ENCODE measurements at regions not wholly inside any gene's neighbourhood (a gene's known extent, or its start where the extent isn't known, plus 50 kb on each side); places are given as distances from the start of the nearest gene placed in this dataset.

DNA sequence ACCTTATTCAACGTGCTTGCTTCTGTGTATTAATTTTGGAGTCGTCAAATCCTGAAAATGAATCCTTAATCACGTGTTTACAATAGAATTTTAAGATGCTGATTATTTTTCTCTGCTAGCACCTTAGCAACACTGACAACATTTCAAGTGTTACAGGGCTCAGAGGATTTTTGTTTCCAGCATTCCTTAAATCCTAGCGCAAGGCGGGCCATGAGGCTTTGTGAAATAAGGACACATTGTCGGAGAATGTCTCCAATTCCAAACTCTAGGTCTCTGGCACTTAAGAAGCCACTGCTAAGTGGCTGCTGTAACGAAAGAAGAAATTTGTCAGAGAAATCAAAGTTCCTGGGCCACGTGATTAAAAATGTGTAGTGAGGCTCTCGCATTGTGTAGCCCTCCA is 390.9 kb upstream of the CELF2 start:
- TF ChIP-seq, protein P1, sequence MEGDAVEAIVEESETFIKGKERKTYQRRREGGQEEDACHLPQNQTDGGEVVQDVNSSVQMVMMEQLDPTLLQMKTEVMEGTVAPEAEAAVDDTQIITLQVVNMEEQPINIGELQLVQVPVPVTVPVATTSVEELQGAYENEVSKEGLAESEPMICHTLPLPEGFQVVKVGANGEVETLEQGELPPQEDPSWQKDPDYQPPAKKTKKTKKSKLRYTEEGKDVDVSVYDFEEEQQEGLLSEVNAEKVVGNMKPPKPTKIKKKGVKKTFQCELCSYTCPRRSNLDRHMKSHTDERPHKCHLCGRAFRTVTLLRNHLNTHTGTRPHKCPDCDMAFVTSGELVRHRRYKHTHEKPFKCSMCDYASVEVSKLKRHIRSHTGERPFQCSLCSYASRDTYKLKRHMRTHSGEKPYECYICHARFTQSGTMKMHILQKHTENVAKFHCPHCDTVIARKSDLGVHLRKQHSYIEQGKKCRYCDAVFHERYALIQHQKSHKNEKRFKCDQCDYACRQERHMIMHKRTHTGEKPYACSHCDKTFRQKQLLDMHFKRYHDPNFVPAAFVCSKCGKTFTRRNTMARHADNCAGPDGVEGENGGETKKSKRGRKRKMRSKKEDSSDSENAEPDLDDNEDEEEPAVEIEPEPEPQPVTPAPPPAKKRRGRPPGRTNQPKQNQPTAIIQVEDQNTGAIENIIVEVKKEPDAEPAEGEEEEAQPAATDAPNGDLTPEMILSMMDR (IDR thresholded peaks at IDR 0.05; ENCODE audit: extremely low read depth in 1 of 2, insufficient read depth in 1 of 2, low read depth in 1 of 2, low read length in 2 of 2): no peak
- TF ChIP-seq POLR2A (IDR thresholded peaks at IDR 0.05; ENCODE audit: low read depth, low read length) (no peak), EZH2 (IDR thresholded peaks at IDR 0.05; ENCODE audit: borderline replicate concordance, low read depth, low read length, severe bottlenecking) (no peak), FOS (IDR thresholded peaks at IDR 0.05; ENCODE audit: borderline replicate concordance, insufficient read depth, low read length) (no peak), MAX (IDR thresholded peaks at IDR 0.05; ENCODE audit: insufficient read depth, insufficient read length) (no peak)

Data from endothelial cell of umbilical vein (primary cell).